ENCODE measurements at regions not wholly inside any gene's neighbourhood (a gene's known extent, or its start where the extent isn't known, plus 50 kb on each side); places are given as distances from the start of the nearest gene placed in this dataset.

- Histone ChIP-seq H3K27me3 (replicated peaks; ENCODE audit: insufficient read depth, low read length) (no peaks in the 10 kb centered on the region), H3K9ac (ENCODE audit: low read length) (no peak overlapping the region), H3K36me3 (replicated peaks; ENCODE audit: insufficient read depth, low read length) (no peaks in the 10 kb centered on the region), H3K79me2 (ENCODE audit: low read length) (no peaks in the 10 kb centered on the region), H3K4me1 (ENCODE audit: low read length) (peaks cover 32% of the 10 kb centered on the region), H3K9me3 (replicated peaks; ENCODE audit: insufficient read depth, low read length) (no peaks in the 10 kb centered on the region), H3F3A (ENCODE audit: insufficient read depth, low read length) (peaks cover 6% of the 10 kb centered on the region), H3K4me2 (ENCODE audit: low read depth, low read length) (no peak overlapping the region), H3K9me2 (replicated peaks; ENCODE audit: insufficient read depth, low read length) (no peaks in the 10 kb centered on the region), H4K20me1 (ENCODE audit: insufficient read depth, low read length) (no peaks in the 10 kb centered on the region), H3K27ac (ENCODE audit: low read length) (no peak overlapping the region), H3K4me3 (ENCODE audit: low read length) (no peak overlapping the region), H2AFZ (ENCODE audit: low read length) (no peak overlapping the region)
- TF ChIP-seq EZH2 (optimal IDR thresholded peaks at IDR 0.05; ENCODE audit: low read depth, low read length) (no peak), EZH2phosphoT487 (IDR thresholded peaks at IDR 0.05; ENCODE audit: low read length) (no peak)
- TF ChIP-seq, protein P1, sequence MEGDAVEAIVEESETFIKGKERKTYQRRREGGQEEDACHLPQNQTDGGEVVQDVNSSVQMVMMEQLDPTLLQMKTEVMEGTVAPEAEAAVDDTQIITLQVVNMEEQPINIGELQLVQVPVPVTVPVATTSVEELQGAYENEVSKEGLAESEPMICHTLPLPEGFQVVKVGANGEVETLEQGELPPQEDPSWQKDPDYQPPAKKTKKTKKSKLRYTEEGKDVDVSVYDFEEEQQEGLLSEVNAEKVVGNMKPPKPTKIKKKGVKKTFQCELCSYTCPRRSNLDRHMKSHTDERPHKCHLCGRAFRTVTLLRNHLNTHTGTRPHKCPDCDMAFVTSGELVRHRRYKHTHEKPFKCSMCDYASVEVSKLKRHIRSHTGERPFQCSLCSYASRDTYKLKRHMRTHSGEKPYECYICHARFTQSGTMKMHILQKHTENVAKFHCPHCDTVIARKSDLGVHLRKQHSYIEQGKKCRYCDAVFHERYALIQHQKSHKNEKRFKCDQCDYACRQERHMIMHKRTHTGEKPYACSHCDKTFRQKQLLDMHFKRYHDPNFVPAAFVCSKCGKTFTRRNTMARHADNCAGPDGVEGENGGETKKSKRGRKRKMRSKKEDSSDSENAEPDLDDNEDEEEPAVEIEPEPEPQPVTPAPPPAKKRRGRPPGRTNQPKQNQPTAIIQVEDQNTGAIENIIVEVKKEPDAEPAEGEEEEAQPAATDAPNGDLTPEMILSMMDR (IDR thresholded peaks at IDR 0.05; ENCODE audit: low read length) = no peak
- DNase-seq = no peak
Observed at GRCh38 chr2:195482010-195482409, 175.0 kb upstream of the SLC39A10 start.

DNA sequence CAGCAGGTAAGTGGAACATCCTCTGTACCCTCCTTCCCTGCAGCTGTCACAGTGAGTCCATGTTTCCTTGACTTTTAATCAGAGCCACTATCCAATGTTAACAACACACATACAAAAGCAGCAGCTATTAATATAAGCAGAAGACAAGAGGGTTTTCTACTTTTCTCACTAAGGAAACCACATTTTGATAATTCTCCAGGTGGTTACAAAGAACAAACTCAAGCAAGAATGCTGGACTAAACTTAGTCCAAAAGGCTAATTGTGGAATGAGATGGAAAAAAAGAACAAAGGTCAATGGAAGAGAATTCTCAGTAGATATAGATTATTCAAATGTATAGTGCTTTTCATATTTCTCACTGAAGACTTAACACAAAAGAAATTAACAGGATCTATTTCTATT is 176.9 kb upstream of the SLC39A10 start:
- H3K79me2 ChIP-seq (ENCODE audit: low read length) = no peaks in the 10 kb centered on the region
- TF ChIP-seq EZH2phosphoT487 (IDR thresholded peaks at IDR 0.05; ENCODE audit: low read length) (no peak), EZH2 (optimal IDR thresholded peaks at IDR 0.05; ENCODE audit: low read depth, low read length) (no peak)
- TF ChIP-seq, protein P1 (IDR thresholded peaks at IDR 0.05; ENCODE audit: low read length) = no peak
- H3K36me3 ChIP-seq (replicated peaks; ENCODE audit: insufficient read depth, low read length) = no peaks in the 10 kb centered on the region
- H3K27ac ChIP-seq (ENCODE audit: low read length) = no peak overlapping the region
- no peaks in the 10 kb centered on the region for H4K20me1 ChIP-seq (ENCODE audit: insufficient read depth, low read length)
- H2AFZ ChIP-seq (ENCODE audit: low read length) = no peak overlapping the region
- no peaks in the 10 kb centered on the region for H3K9me2 ChIP-seq (replicated peaks; ENCODE audit: insufficient read depth, low read length)
- no peaks in the 10 kb centered on the region for H3K9me3 ChIP-seq (replicated peaks; ENCODE audit: insufficient read depth, low read length)
- no peaks in the 10 kb centered on the region for H3F3A ChIP-seq (ENCODE audit: insufficient read depth, low read length)
- no peaks in the 10 kb centered on the region for H3K27me3 ChIP-seq (replicated peaks; ENCODE audit: insufficient read depth, low read length)
- DNase-seq = peak; percentile 21
- H3K4me3 ChIP-seq (ENCODE audit: low read length) = no peak overlapping the region
- H3K4me1 ChIP-seq (ENCODE audit: low read length) = peaks cover 22% of the 10 kb centered on the region
- H3K9ac ChIP-seq (ENCODE audit: low read length) = no peak overlapping the region
- H3K4me2 ChIP-seq (ENCODE audit: low read depth, low read length) = peak overlapping the region; percentile 16; the same call in 1 of the 2 replicates

GRCh38 chr2:195479407-195479806 is 177.6 kb upstream of the SLC39A10 start:
- no peaks in the 10 kb centered on the region for H4K20me1 ChIP-seq (ENCODE audit: insufficient read depth, low read length)
- no peaks in the 10 kb centered on the region for H3K36me3 ChIP-seq (replicated peaks; ENCODE audit: insufficient read depth, low read length)
- no peak overlapping the region for H3K9ac ChIP-seq (ENCODE audit: low read length)
- DNase-seq = no peak
- no peaks in the 10 kb centered on the region for H3K9me2 ChIP-seq (replicated peaks; ENCODE audit: insufficient read depth, low read length)
- H3K27ac ChIP-seq (ENCODE audit: low read length) = no peak overlapping the region
- H3K4me2 ChIP-seq (ENCODE audit: low read depth, low read length) = peak overlapping the region; percentile 16; the same call in 1 of the 2 replicates
- no peaks in the 10 kb centered on the region for H3K79me2 ChIP-seq (ENCODE audit: low read length)
- TF ChIP-seq, protein P1 (IDR thresholded peaks at IDR 0.05; ENCODE audit: low read length) = no peak
- TF ChIP-seq EZH2 (optimal IDR thresholded peaks at IDR 0.05; ENCODE audit: low read depth, low read length) (no peak), EZH2phosphoT487 (IDR thresholded peaks at IDR 0.05; ENCODE audit: low read length) (no peak)
- no peak overlapping the region for H3K4me3 ChIP-seq (ENCODE audit: low read length)
- no peaks in the 10 kb centered on the region for H3K27me3 ChIP-seq (replicated peaks; ENCODE audit: insufficient read depth, low read length)
- H3K4me1 ChIP-seq (ENCODE audit: low read length) = peaks cover 22% of the 10 kb centered on the region
- no peaks in the 10 kb centered on the region for H3F3A ChIP-seq (ENCODE audit: insufficient read depth, low read length)
- H2AFZ ChIP-seq (ENCODE audit: low read length) = no peak overlapping the region
- H3K9me3 ChIP-seq (replicated peaks; ENCODE audit: insufficient read depth, low read length) = no peaks in the 10 kb centered on the region
